Endothelial cell of umbilical vein (primary cell): ENCODE measurements at regions not wholly inside any gene's neighbourhood (a gene's known extent, or its start where the extent isn't known, plus 50 kb on each side); places are given as distances from the start of the nearest gene placed in this dataset.

ENCODE experiments used
- BruUV-seq: library from RNA; stranded (reverse); fragments of 400-500 nt; replicated peaks from 2 replicates; lab custom pipeline; 2021; lab: Mats Ljungman, UMichigan
- CTCF ChIA-PET: fragments of 300-600, 350-600 bp; sonication (Branson Sonifier 250); formaldehyde crosslinking; loops from one replicate; lab custom pipeline; 2021; ENCODE audit warnings: antibody characterized with exemption, inconsistent platforms; lab: Charles Lee
- POLR2A ChIA-PET: fragments of 300-600, 350-600 bp; sonication (Branson Sonifier 250); formaldehyde crosslinking; loops from one replicate; lab custom pipeline; 2021; ENCODE audit warnings: antibody characterized with exemption, inconsistent platforms; lab: Charles Lee
- DNase-seq: peaks from one replicate; pipeline ENCODE4 v3.0.0-alpha.2; 2011; ENCODE audit warnings: low read depth, low spot score
- FAIRE-seq: peaks from 2 replicates; lab custom pipeline; 2011; peaks lifted over from hg19 to GRCh38; lab: Jason Lieb, UNC
- H2AFZ ChIP-seq: 2 replicates; pipeline ENCODE4 v1.6.0; 2012; ENCODE audit warnings: low read depth, low read length, control low read depth, inconsistent platforms
- H3K27ac ChIP-seq: 2 replicates; pipeline ENCODE4 v1.5.1; 2011; ENCODE audit warnings: low read depth, mild to moderate bottlenecking, control low read depth, low read length, moderate library complexity; ENCODE audit not compliant: insufficient read depth
- H3K27me3 ChIP-seq, 2 experiments: 2 replicates each; pipeline versions ENCODE4 v1.6.0 to v1.6.1; 2011; ENCODE audit warnings: low read length in 2 of 2, mixed read lengths in 1 of 2; ENCODE audit not compliant: control insufficient read depth in 2 of 2, insufficient read depth in 2 of 2
- H3K36me3 ChIP-seq, 2 experiments: 2 replicates in 1 of 2; 3 replicates in 1 of 2; pipeline ENCODE4 v1.5.1; 2011; ENCODE audit warnings: low read length in 2 of 2, mild to moderate bottlenecking in 1 of 2, moderate library complexity in 1 of 2; ENCODE audit not compliant: control insufficient read depth in 2 of 2, insufficient read depth in 2 of 2; ENCODE audit errors: extremely low read depth in 1 of 2
- H3K4me1 ChIP-seq: 3 replicates; pipeline ENCODE4 v1.5.1; 2011; ENCODE audit warnings: mild to moderate bottlenecking, low read length; ENCODE audit not compliant: control insufficient read depth, insufficient read depth; ENCODE audit errors: extremely low read depth
- H3K4me2 ChIP-seq: 2 replicates; pipeline ENCODE4 v1.6.1; 2011; ENCODE audit warnings: low read length, control low read depth, mixed read lengths; ENCODE audit not compliant: insufficient read depth
- H3K4me3 ChIP-seq, 3 experiments: fragments of 200-600 bp in 1 of 3; sonication (generic), shearing (Covaris generic) in 1 of 3; replicated peaks in 1 of 3; 2 replicates each; pipeline ENCODE4 v1.5.1; 2011 to 2016; ENCODE audit warnings: control low read depth in 3 of 3, low read length in 3 of 3, mild to moderate bottlenecking in 2 of 3, inconsistent platforms in 1 of 3, low read depth in 1 of 3, moderate library complexity in 1 of 3; ENCODE audit not compliant: insufficient read depth in 1 of 3
- H3K79me2 ChIP-seq: 2 replicates; pipeline ENCODE4 v1.6.0; 2012; ENCODE audit warnings: low read length, inconsistent platforms; ENCODE audit not compliant: control insufficient read depth, insufficient read depth
- H3K9ac ChIP-seq: replicated peaks from 2 replicates; pipeline ENCODE3; 2011; ENCODE audit warnings: low read length, control low read depth; ENCODE audit not compliant: insufficient read depth; ENCODE audit errors: extremely low read depth
- H3K9me1 ChIP-seq: replicated peaks from 3 replicates; pipeline ENCODE4 v1.6.0; 2011; ENCODE audit warnings: mild to moderate bottlenecking, low read length; ENCODE audit not compliant: control insufficient read depth, insufficient read depth; ENCODE audit errors: extremely low read depth
- H3K9me3 ChIP-seq: replicated peaks from 2 replicates; pipeline ENCODE4 v1.5.1; 2012; ENCODE audit warnings: low read length, inconsistent platforms; ENCODE audit not compliant: control insufficient read depth, insufficient read depth
- H4K20me1 ChIP-seq: replicated peaks from 2 replicates; pipeline ENCODE3; 2011; ENCODE audit warnings: mild to moderate bottlenecking, low read length; ENCODE audit not compliant: control insufficient read depth, insufficient read depth; ENCODE audit errors: extremely low read depth
- EZH2 ChIP-seq: IDR thresholded peaks from 2 replicates; pipeline ENCODE4 v1.6.1; 2012; ENCODE audit warnings: borderline replicate concordance, low read depth, mild to moderate bottlenecking, moderate library complexity, low read length, inconsistent platforms; ENCODE audit not compliant: severe bottlenecking
- FOS ChIP-seq: IDR thresholded peaks from 2 replicates; pipeline ENCODE4 v1.6.1; 2011; ENCODE audit warnings: mild to moderate bottlenecking, low read length, moderate library complexity, borderline replicate concordance; ENCODE audit not compliant: insufficient read depth
- GATA2 ChIP-seq: IDR thresholded peaks from 2 replicates; pipeline ENCODE4 v1.7.0; 2011; ENCODE audit warnings: low read depth, mild to moderate bottlenecking, moderate library complexity, mixed read lengths, low read length; ENCODE audit not compliant: insufficient read length, insufficient read depth
- JUN ChIP-seq: IDR thresholded peaks from 2 replicates; pipeline ENCODE4 v1.6.1; 2011; ENCODE audit warnings: borderline replicate concordance, low read depth; ENCODE audit not compliant: insufficient read length, insufficient read depth
- MYC ChIP-seq: IDR thresholded peaks from one replicate; pipeline ENCODE4 v1.6.1; 2011; ENCODE audit warnings: mild to moderate bottlenecking, low read depth, low read length
- POLR2A ChIP-seq: IDR thresholded peaks from 2 replicates; pipeline ENCODE4 v1.6.1; 2012; ENCODE audit warnings: low read depth, mild to moderate bottlenecking, control low read depth, low read length
- POLR2AphosphoS5 ChIP-seq: IDR thresholded peaks from 2 replicates; pipeline ENCODE4 v1.6.1; 2012; ENCODE audit warnings: low read depth, mild to moderate bottlenecking, control low read depth, low read length, moderate library complexity; ENCODE audit not compliant: insufficient read depth
- dilution Hi-C: fragments of 300-500 bp; cut with MboI; formaldehyde crosslinking; loops from one replicate; pipeline ENCODE4 v1.15.0; 2019; ENCODE audit warnings: low sequenced_read_pairs; ENCODE audit not compliant: extremely low pct_ligation_motif_present
- intact Hi-C: fragments of 100-400 bp; cut with micrococcal nuclease; formaldehyde crosslinking; loops from one replicate; pipeline ENCODE4 v1.10.0; 2022
- TF ChIP-seq, protein P1 (sequence below), 2 donors: IDR thresholded peaks; 1 replicate in 1 of 2; 2 replicates in 1 of 2; pipeline ENCODE4 v1.5.1; 2011; ENCODE audit warnings: low read length in 2 of 2, mild to moderate bottlenecking in 2 of 2, moderate library complexity in 2 of 2, control low read depth in 1 of 2, inconsistent platforms in 1 of 2, low read depth in 1 of 2; ENCODE audit not compliant: insufficient read depth in 1 of 2; ENCODE audit errors: extremely low read depth in 1 of 2
- TF ChIP-seq, protein P2 (sequence below): IDR thresholded peaks from 2 replicates; pipeline ENCODE4 v1.6.1; 2011; ENCODE audit not compliant: insufficient read depth, insufficient read length

DNA sequence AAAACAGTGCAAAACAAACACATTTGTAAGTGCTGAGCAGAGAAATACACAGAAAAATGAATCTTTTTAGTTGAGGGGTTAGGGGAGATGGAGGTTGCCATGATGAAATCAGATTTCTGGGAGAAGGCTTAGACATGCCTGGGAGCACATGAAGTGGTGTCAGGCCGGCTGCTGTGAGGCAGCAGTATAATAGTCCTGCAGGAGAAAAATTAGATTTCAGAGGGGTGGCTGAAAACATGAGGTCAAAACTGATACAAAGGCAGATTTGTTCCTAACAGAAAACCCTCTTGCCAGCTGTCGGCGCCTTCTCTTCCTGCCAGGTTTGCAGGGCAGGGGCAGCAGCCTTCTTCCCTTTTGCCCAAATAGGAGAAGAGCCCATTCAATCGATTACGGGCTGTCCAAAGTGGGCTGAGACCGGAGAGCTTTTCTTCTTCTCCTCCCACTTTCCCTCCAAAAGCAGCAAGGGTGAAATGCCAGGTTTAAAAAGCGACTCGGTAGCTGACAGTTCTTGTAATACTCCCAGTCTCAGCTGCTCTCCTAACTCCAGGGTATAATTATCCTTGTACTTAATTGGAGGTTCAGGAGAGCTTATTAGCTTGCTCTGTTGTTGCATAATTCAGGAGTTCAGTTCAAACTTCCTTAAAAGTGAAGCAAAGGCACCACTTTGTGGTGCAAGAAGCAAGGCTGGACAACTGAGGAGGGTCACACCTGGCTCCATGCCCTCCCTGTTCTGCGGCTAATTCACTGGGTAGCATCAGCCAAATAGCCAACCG, 80.0 kb downstream of the PCTP start:
- no peaks in the 10 kb centered on the region for H3K36me3 ChIP-seq
- intact Hi-C loops (no loop called here), dilution Hi-C loops (no loop called here)
- CTCF ChIA-PET, result no interaction called here
- H2AFZ ChIP-seq, result no peak overlapping the region
- H3K4me3 ChIP-seq, result no peak overlapping the region
- POLR2A ChIA-PET, result no interaction called here
- FAIRE-seq (no peak), DNase-seq (no peak)
- H3K79me2 ChIP-seq, result no peaks in the 10 kb centered on the region
- BruUV-seq, result no TSS peak
- H3K27me3 ChIP-seq, result no peaks in the 10 kb centered on the region
- no peaks in the 10 kb centered on the region for H4K20me1 ChIP-seq
- H3K4me1 ChIP-seq, result no peaks in the 10 kb centered on the region
- no peak for TF ChIP-seq EZH2
- TF ChIP-seq, protein P1, sequence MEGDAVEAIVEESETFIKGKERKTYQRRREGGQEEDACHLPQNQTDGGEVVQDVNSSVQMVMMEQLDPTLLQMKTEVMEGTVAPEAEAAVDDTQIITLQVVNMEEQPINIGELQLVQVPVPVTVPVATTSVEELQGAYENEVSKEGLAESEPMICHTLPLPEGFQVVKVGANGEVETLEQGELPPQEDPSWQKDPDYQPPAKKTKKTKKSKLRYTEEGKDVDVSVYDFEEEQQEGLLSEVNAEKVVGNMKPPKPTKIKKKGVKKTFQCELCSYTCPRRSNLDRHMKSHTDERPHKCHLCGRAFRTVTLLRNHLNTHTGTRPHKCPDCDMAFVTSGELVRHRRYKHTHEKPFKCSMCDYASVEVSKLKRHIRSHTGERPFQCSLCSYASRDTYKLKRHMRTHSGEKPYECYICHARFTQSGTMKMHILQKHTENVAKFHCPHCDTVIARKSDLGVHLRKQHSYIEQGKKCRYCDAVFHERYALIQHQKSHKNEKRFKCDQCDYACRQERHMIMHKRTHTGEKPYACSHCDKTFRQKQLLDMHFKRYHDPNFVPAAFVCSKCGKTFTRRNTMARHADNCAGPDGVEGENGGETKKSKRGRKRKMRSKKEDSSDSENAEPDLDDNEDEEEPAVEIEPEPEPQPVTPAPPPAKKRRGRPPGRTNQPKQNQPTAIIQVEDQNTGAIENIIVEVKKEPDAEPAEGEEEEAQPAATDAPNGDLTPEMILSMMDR (IDR thresholded peaks at IDR 0.05; ENCODE audit: extremely low read depth in 1 of 2, insufficient read depth in 1 of 2, low read depth in 1 of 2, low read length in 2 of 2), result no peak
- no peak for TF ChIP-seq POLR2A
- TF ChIP-seq FOS, result no peak
- TF ChIP-seq MYC, result no peak
- TF ChIP-seq POLR2AphosphoS5, result no peak
- TF ChIP-seq, protein P2, sequence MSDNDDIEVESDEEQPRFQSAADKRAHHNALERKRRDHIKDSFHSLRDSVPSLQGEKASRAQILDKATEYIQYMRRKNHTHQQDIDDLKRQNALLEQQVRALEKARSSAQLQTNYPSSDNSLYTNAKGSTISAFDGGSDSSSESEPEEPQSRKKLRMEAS, result no peak
- no peak for TF ChIP-seq GATA2
- TF ChIP-seq JUN, result no peak
- no peak overlapping the region for H3K27ac ChIP-seq
- H3K4me2 ChIP-seq, result no peak overlapping the region
- no peaks in the 10 kb centered on the region for H3K9me3 ChIP-seq
- no peak overlapping the region for H3K9ac ChIP-seq
- no peaks in the 10 kb centered on the region for H3K9me1 ChIP-seq
